ENCODE measurements at regions not wholly inside any gene's neighbourhood (a gene's known extent, or its start where the extent isn't known, plus 50 kb on each side); places are given as distances from the start of the nearest gene placed in this dataset.

DNA sequence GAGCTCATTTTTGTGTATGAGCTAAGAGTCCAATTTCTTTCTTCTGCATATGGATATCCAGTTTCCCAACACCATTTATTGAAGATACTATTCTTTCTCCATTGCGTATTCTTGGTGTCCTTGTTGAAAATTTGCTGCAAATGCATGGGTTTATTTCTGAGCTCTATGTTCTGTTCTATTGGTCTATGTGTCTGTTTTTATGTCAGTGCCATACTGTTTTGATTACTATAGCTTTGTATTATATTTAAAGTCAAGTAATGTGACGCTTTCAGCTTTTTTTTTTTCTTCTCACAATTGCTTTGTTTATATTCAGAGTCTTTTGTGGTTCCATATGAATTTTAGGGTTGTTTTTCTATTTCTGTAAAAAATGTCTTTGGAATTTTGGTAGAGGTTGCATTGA lies 247.1 kb upstream of the TBX3 start:
- no peak for ATAC-seq (ENCODE audit: insufficient number of reproducible peaks, low FRiP score, low read depth)
- no peaks in the 10 kb centered on the region for H3K27me3 ChIP-seq (replicated peaks; ENCODE audit: insufficient read depth)
- no peaks in the 10 kb centered on the region for H3K36me3 ChIP-seq
- no peaks in the 10 kb centered on the region for H3K4me1 ChIP-seq (ENCODE audit: control insufficient read depth in 1 of 2, low read depth in 2 of 2)
- TF ChIP-seq, protein P1, sequence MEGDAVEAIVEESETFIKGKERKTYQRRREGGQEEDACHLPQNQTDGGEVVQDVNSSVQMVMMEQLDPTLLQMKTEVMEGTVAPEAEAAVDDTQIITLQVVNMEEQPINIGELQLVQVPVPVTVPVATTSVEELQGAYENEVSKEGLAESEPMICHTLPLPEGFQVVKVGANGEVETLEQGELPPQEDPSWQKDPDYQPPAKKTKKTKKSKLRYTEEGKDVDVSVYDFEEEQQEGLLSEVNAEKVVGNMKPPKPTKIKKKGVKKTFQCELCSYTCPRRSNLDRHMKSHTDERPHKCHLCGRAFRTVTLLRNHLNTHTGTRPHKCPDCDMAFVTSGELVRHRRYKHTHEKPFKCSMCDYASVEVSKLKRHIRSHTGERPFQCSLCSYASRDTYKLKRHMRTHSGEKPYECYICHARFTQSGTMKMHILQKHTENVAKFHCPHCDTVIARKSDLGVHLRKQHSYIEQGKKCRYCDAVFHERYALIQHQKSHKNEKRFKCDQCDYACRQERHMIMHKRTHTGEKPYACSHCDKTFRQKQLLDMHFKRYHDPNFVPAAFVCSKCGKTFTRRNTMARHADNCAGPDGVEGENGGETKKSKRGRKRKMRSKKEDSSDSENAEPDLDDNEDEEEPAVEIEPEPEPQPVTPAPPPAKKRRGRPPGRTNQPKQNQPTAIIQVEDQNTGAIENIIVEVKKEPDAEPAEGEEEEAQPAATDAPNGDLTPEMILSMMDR (IDR thresholded peaks at IDR 0.05), result no peak
- no peak overlapping the region for H3K4me3 ChIP-seq
- DNase-seq (ENCODE audit: low spot score), result no peak
- no peak overlapping the region for H3K27ac ChIP-seq
- H3K9me3 ChIP-seq, result no peaks in the 10 kb centered on the region

DNA sequence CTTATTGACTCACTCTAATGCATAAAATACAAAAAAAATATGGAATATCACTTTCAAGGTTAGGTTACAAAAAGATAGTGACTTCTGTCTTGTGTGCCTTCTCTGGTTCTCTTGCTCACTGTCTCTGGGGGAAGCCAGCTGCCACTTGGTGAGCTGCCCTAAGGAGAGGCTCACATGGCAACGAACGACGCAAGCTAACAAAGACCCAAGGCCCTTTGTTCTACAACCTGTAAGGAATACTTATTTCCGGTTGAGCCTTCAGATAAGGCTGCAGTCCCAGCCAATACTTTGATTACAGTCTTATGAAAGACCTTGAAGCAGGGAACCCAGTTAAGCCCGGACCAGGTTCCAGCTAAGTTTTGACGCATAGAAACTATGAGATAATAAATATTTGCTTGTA lies 242.4 kb upstream of the TBX3 start:
- no peak for DNase-seq (ENCODE audit: low spot score)
- no peak overlapping the region for H3K4me3 ChIP-seq
- no peaks in the 10 kb centered on the region for H3K4me1 ChIP-seq (ENCODE audit: control insufficient read depth in 1 of 2, low read depth in 2 of 2)
- no peaks in the 10 kb centered on the region for H3K36me3 ChIP-seq
- TF ChIP-seq, protein P1 (IDR thresholded peaks at IDR 0.05), result no peak
- no peaks in the 10 kb centered on the region for H3K9me3 ChIP-seq
- ATAC-seq (ENCODE audit: insufficient number of reproducible peaks, low FRiP score, low read depth), result no peak
- no peaks in the 10 kb centered on the region for H3K27me3 ChIP-seq (replicated peaks; ENCODE audit: insufficient read depth)
- no peak overlapping the region for H3K27ac ChIP-seq

DNA sequence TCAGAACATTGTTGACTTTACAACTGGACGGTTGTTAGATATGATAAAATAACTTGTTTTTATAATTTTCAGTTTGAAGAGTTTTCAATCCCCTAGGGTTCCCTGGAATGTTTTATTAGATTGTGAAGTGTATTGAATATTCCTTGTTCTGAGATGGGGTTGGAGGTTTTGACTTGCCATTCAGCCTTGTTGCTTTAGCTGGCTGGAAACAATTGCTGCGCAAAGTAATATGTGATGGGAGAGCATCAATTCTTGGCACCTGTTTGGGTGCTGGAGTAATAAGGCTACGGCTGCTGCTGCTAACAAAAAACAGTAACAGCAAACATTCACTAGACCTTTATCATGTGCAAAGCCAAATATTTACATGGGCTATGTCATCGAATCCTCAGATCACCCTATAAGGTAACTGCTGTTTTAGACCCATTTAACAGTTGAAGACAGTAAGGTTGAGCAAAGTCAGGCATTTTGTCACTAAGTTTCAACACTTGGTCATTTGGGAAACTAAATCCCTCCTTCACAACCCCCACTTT lies 241.0 kb upstream of the TBX3 start:
- TF ChIP-seq, protein P1 (IDR thresholded peaks at IDR 0.05), result no peak
- no peaks in the 10 kb centered on the region for H3K27me3 ChIP-seq (replicated peaks; ENCODE audit: insufficient read depth)
- no peaks in the 10 kb centered on the region for H3K9me3 ChIP-seq
- no peaks in the 10 kb centered on the region for H3K36me3 ChIP-seq
- H3K4me3 ChIP-seq, result no peak overlapping the region
- no peak overlapping the region for H3K27ac ChIP-seq
- DNase-seq (ENCODE audit: low spot score), result no peak
- ATAC-seq (ENCODE audit: insufficient number of reproducible peaks, low FRiP score, low read depth), result no peak
- H3K4me1 ChIP-seq (ENCODE audit: control insufficient read depth in 1 of 2, low read depth in 2 of 2), result no peaks in the 10 kb centered on the region

DNA sequence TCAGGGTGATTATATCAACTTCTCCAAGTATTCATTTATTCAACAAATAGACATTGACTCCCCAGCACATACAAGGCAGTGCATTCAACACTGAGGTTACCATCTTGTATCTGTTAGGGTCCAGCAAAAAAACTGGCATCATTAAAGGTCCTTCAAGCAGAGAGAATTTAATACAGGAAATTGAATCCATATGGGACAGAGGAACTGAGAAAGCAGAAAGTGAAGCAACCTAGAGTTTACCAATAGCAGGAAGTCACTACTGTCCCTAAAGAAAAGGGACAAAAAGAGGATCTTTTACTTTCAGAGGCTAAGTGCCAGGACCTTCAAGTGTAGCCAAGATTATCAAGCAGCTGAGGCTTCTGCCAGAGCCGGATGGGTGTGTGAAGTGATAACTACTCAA lies 237.8 kb upstream of the TBX3 start:
- Histone ChIP-seq H3K27ac (no peak overlapping the region), H3K36me3 (no peaks in the 10 kb centered on the region), H3K27me3 (replicated peaks; ENCODE audit: insufficient read depth) (no peaks in the 10 kb centered on the region), H3K9me3 (no peaks in the 10 kb centered on the region), H3K4me1 (ENCODE audit: control insufficient read depth in 1 of 2, low read depth in 2 of 2) (no peaks in the 10 kb centered on the region), H3K4me3 (no peak overlapping the region)
- DNase-seq (ENCODE audit: low spot score), result no peak
- TF ChIP-seq, protein P1 (IDR thresholded peaks at IDR 0.05), result no peak
- ATAC-seq (ENCODE audit: insufficient number of reproducible peaks, low FRiP score, low read depth), result no peak

DNA sequence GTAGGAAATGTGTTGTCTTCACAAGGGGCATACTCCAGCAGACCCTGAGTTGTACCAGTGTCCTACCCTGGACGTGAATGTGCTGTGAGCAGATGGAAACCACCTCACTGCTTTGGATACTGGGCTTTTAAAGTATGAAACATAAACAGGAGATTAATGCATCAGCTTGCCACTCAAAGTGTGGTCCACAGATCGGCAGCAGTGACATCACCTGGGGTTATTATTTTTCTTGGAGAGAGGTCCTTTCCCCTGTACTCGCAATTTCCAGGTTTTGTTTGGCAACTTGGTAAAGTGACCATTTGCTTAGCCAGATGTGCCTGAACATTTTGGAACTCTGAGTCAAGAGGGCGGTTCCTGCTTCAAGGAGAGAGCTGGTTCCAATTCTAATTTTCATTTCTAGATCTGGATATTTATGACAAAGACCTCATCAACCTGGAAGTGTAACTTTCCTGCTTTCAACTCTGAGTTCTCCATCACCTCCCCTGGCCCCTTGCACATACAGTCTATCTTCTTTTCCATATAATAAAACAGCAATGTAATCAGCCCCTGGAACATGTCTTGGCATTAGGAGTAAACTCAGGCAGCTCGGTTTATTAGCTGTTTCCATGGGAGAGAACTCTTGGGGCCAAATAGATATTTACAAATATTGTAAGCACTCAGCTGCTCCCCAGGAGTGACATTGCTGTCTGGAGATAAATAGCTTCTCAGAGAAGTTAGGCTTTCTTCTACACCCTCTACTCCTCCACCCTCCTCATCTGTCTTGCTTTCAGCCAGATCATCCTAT lies 237.0 kb upstream of the TBX3 start:
- H3K4me3 ChIP-seq, result no peak overlapping the region
- H3K27ac ChIP-seq, result no peak overlapping the region
- H3K9me3 ChIP-seq, result no peaks in the 10 kb centered on the region
- ATAC-seq (ENCODE audit: insufficient number of reproducible peaks, low FRiP score, low read depth) (no peak), DNase-seq (ENCODE audit: low spot score) (no peak)
- H3K36me3 ChIP-seq, result no peaks in the 10 kb centered on the region
- H3K4me1 ChIP-seq (ENCODE audit: control insufficient read depth in 1 of 2, low read depth in 2 of 2), result no peaks in the 10 kb centered on the region
- TF ChIP-seq, protein P1 (IDR thresholded peaks at IDR 0.05), result no peak
- H3K27me3 ChIP-seq (replicated peaks; ENCODE audit: insufficient read depth), result no peaks in the 10 kb centered on the region

Measured in thoracic aorta (tissue), 2 donors.